ENCODE measurements at regions not wholly inside any gene's neighbourhood (a gene's known extent, or its start where the extent isn't known, plus 50 kb on each side); places are given as distances from the start of the nearest gene placed in this dataset.

DNA sequence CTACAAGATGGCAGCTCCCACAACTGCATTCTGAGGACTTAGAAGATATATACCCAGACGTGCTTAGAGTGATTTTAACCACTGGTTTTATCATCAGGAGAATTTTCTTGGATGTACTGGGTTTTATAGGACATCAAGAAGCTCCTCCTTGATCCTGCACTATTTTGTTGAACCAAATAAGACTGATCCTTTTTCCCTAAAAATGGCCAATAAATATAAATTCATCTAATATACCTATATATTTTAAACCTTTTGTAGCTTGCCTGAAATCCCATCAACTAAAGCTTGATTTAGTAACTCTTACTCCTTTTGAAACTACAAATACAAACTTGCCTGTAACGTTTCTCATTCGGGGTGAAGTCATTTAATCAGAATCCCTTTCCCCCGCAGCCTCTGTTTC is 849.4 kb upstream of the ADAMTS5 start:
- intact Hi-C loops (cut with DNase I; ENCODE audit: low total_unique reads), result no loop called here

DNA sequence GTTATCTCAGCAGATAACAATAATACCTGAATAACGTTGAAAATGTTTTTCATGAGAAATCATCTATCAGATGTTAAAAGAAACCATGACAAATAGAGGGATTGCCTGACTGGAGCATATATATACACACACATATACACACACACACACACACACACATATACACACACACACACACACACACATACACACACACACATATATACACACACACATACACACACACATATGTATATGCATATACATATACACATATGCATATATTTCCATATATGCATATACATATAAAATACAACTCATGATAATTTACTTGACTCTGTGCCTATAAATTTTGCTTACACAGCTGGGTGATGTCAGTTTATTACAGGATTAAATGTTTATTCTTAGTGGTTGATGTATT is 847.3 kb upstream of the ADAMTS5 start:
- WGBS, 5 donors, result 22 to 39% (median 27%) methylated on average over 1 of the region's 1 CpG
- TF ChIP-seq POLR2A (IDR thresholded peaks at IDR 0.05) (no peak), POLR2AphosphoS5 (IDR thresholded peaks at IDR 0.05) (no peak), EP300 (IDR thresholded peaks at IDR 0.05) (no peak)
- TF ChIP-seq, protein P1, sequence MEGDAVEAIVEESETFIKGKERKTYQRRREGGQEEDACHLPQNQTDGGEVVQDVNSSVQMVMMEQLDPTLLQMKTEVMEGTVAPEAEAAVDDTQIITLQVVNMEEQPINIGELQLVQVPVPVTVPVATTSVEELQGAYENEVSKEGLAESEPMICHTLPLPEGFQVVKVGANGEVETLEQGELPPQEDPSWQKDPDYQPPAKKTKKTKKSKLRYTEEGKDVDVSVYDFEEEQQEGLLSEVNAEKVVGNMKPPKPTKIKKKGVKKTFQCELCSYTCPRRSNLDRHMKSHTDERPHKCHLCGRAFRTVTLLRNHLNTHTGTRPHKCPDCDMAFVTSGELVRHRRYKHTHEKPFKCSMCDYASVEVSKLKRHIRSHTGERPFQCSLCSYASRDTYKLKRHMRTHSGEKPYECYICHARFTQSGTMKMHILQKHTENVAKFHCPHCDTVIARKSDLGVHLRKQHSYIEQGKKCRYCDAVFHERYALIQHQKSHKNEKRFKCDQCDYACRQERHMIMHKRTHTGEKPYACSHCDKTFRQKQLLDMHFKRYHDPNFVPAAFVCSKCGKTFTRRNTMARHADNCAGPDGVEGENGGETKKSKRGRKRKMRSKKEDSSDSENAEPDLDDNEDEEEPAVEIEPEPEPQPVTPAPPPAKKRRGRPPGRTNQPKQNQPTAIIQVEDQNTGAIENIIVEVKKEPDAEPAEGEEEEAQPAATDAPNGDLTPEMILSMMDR (IDR thresholded peaks at IDR 0.05), result no peak
- DNase-seq, result no peak
- Histone ChIP-seq H3K27me3 (no peaks in the 10 kb centered on the region), H3K4me1 (peaks cover 0 to 24% (median 2%) of the 10 kb centered on the region in 4 donors), H3K27ac (peak overlapping the region in 1 of 5 donors; percentile 55), H3K9me3 (no peaks in the 10 kb centered on the region), H3K36me3 (no peaks in the 10 kb centered on the region), H3K4me3 (no peak overlapping the region)
- intact Hi-C loops (cut with DNase I; ENCODE audit: low total_unique reads), result no loop called here

More for the DNA sequence above, 849.4 kb upstream of the ADAMTS5 start:
- TF ChIP-seq POLR2A (IDR thresholded peaks at IDR 0.05) (no peak), POLR2AphosphoS5 (IDR thresholded peaks at IDR 0.05) (no peak), EP300 (IDR thresholded peaks at IDR 0.05) (no peak)
- TF ChIP-seq, protein P1 (IDR thresholded peaks at IDR 0.05), result no peak
- H3K27ac ChIP-seq, result peak overlapping the region in 2 of 5 donors; percentile 22 to 50
- no peak for DNase-seq
- no peak overlapping the region for H3K4me3 ChIP-seq
- no peaks in the 10 kb centered on the region for H3K36me3 ChIP-seq
- H3K9me3 ChIP-seq, result no peaks in the 10 kb centered on the region
- peaks cover 0 to 24% (median 2%) of the 10 kb centered on the region in 4 donors for H3K4me1 ChIP-seq
- H3K27me3 ChIP-seq, result no peaks in the 10 kb centered on the region
- 82 to 95% (median 88%) methylated on average over 4 of the region's 4 CpGs for WGBS, 5 donors

DNA sequence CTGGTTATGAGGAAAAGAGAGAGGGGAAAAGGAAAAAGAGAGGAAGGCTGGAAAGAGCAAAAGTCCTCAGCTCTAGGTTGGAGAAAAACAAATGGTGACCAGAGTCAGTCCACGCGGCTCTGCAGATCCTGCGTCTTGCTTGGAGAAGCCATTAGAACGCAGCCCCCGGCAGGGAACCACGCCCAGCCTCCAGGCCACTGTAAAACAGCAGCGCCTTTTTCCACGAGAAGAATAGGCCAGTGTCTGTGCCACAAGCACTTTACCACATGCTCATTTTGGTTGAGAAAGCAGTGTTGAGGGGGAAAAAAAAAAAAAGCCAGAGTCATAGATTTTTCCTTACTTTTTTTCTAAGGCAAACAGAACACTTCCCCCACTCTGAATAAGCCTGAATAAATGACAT is 846.9 kb upstream of the ADAMTS5 start:
- TF ChIP-seq POLR2AphosphoS5 (IDR thresholded peaks at IDR 0.05) (no peak), POLR2A (IDR thresholded peaks at IDR 0.05) (no peak), EP300 (IDR thresholded peaks at IDR 0.05) (no peak)
- TF ChIP-seq, protein P1 (IDR thresholded peaks at IDR 0.05), result no peak
- intact Hi-C loops (cut with DNase I; ENCODE audit: low total_unique reads), result no loop called here
- Histone ChIP-seq H3K27me3 (no peaks in the 10 kb centered on the region), H3K36me3 (no peaks in the 10 kb centered on the region), H3K9me3 (no peaks in the 10 kb centered on the region), H3K4me1 (peaks cover 0 to 19% (median under 1%) of the 10 kb centered on the region in 4 donors), H3K27ac (peak overlapping the region in 2 of 5 donors; percentile 42 to 55), H3K4me3 (no peak overlapping the region)
- peak in 1 of 2 donors; percentile 68 for DNase-seq
- WGBS, 5 donors, result 45 to 70% (median 63%) methylated on average over 8 of the region's 8 CpGs

DNA sequence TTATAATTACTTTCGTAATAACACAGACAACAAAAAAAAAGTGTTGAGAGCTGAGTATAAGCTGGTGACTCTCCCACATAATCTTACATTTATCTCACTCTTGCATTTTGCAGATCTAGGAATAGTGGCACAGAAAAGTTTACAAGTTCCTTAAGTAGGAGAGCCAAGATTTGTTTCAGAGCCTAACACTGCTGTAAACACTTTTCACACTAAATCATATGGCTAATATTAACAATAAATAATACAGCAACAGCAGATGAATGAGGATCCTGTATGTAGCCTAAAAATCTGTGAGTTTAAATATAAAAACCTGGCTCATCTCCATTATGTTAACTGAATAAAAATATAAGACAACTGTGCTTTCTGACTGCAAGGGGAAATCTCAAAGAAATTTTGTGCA is 846.5 kb upstream of the ADAMTS5 start:
- WGBS, 5 donors, result 53 to 81% (median 76%) methylated on average over 1 of the region's 1 CpG

More for the DNA sequence above, 846.5 kb upstream of the ADAMTS5 start:
- peak in 1 of 2 donors; percentile 26 for DNase-seq
- no peak overlapping the region for H3K4me3 ChIP-seq
- intact Hi-C loops (cut with DNase I; ENCODE audit: low total_unique reads), result no loop called here
- no peaks in the 10 kb centered on the region for H3K36me3 ChIP-seq
- peak overlapping the region in 2 of 5 donors; percentile 42 to 55 for H3K27ac ChIP-seq
- no peaks in the 10 kb centered on the region for H3K27me3 ChIP-seq
- no peaks in the 10 kb centered on the region for H3K9me3 ChIP-seq
- H3K4me1 ChIP-seq, result peaks cover 0 to 15% (median 0%) of the 10 kb centered on the region in 4 donors
- TF ChIP-seq EP300 (IDR thresholded peaks at IDR 0.05), result no peak
- no peak for TF ChIP-seq POLR2AphosphoS5 (IDR thresholded peaks at IDR 0.05)
- TF ChIP-seq POLR2A (IDR thresholded peaks at IDR 0.05), result no peak
- TF ChIP-seq, protein P1 (IDR thresholded peaks at IDR 0.05), result no peak
